HG02759 (cell line): ENCODE measurements at regions not wholly inside any gene's neighbourhood (a gene's known extent, or its start where the extent isn't known, plus 50 kb on each side); places are given as distances from the start of the nearest gene placed in this dataset.

Experiments
- ATAC-seq: cut with Tn5 transposase; IDR thresholded peaks from one replicate; pipeline ENCODE4 v1.9.1; 2021; ENCODE audit warnings: mild to moderate bottlenecking, moderate library complexity; ENCODE audit not compliant: unreplicated experiment

- ATAC-seq, result no peak
These were observed 166.1 kb upstream of the ZC3H12A start for GRCh38 chr1:37308031-37308960.

DNA sequence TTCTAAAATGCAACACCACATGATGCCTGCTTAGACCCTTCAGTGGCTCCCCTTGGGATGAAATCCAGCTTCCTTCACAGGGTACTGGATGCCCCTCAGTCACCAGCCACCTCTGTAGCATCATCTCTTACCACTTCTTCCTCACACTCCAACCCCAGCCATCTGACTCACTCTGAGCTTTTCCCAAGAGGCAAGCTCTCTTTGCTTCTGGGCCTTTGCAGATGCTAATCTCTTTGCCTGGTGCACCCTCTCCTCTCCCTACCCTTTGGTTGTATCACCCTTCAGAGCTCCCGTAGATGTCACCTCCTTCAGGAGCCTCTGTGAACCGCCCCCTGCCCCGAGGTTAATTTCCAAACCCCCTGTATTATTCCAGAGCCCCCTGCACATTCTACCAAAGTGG is 164.8 kb upstream of the ZC3H12A start:
- ATAC-seq, result no peak

GRCh38 chr1:37310064-37310463 is 164.3 kb upstream of the ZC3H12A start:
- ATAC-seq, result no peak

DNA sequence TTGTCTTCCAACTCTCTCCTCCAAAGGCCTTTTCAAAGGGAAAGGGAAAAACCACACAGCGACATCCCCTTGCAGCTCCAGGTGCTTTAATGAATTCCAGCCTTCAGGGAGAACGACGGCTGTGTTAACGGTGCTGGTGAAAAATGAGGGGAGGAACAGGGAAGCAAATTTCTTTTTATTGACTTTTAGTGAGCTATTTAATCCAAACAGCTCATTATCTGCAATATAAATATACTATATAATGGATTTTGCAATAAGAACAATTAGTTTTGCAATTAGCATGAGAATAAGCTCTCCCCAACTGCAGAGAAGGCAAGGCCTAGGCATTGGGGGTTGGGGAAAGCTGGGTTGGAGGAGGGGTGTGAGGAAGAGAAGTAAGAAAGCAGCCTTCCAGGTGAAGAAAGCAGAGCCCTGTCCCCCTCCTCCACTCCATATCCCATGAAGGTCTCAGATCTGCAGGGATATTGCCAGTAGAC is 159.0 kb upstream of the ZC3H12A start:
- ATAC-seq, result no peak

DNA sequence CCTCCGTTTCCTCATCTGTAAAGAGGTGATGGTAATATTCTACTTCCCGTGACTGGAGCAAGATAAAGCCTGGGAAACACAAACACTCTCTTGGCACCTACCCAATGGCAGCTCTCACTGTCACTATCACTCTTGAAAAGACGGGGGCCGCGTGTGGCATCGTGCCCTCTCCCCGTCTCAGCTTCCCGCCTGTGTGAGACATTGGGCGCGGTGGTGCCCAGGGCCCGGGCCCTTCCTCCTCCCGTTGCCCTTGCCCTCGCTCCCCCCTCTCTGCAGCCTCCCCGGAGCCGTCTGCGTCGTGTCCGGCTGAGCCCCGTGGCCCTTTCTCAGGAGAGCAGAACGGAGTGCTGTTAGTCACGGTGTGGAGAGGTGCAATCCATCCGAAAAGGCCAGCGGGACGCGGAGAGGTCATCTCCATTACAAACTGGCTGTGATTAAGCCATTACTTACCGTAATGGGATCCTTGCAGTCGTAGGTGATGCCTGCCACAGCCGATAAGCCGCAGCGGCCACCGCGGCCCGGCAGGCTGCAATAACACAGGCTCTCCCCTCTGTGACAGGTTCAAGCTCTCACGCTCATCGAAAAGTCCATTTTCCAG is 156.4 kb upstream of the ZC3H12A start:
- ATAC-seq, result no peak

GRCh38 chr1:37318490-37318889 is 155.9 kb upstream of the ZC3H12A start:
- ATAC-seq, result no peak

DNA sequence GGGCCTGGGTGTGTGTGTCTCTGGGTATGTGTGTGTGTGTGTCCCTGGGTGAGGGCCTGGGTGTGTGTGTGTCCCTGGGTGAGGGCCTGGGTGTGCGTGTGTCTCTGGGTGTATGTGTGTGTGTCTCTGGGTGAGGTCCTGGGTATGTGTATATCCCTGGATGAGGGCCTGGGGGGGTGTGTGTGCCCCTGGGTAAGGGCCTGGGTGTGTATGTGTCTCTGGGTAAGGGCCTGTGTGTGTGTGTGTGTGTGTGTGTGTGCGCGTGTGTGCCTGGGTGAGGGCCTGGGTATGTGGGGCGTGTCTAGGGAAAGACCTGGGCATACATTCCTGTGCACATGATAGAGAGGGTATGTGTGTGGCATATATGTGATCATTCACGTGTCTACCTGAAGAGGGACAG is 155.1 kb upstream of the ZC3H12A start:
- no peak for ATAC-seq

DNA sequence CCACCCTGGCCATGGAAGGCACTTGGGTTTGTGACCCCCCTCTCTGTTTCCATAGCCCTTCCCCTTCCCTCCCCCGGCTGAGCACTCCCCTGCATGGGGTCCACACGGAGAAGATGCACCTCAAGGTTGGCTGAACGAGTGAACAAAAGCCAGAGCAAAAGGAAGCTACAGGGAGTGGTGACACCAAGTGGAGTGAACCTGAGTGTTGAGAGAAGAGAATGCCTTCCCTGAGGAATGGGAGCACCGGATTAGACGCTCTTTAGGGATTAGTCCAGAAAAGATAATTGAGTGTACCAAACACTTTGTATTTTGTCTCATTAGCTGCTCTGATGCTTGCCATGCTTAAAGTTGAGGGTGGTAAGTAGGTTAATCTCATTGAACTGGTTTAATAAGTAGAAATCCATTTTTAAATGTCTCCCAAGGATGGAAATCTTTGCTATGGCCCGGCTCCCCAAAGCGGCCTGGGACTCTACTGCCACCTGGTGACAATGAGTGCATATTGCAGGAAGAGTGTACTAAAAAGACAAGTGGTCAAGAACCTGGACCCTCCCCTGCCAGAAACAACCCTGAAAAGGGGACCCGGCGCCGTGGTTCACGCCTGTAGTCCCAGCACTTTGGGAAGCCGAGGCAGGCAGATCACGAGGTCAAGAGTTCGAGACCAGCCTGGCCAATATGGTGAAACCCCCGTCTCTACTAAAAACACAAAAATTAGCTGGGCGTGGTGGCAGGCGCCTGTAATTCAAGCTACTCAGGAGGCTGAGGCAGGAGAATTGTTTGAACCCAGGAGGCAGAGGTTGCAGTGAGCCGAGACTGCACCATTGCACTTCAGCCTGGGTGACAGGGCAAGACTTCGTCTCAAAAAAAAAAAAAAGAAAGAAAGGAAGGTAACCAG is 150.6 kb upstream of the ZC3H12A start:
- ATAC-seq, result no peak

GRCh38 chr1:37325010-37325409 is 149.4 kb upstream of the ZC3H12A start:
- no peak for ATAC-seq

GRCh38 chr1:37325509-37326437 is 148.6 kb upstream of the ZC3H12A start:
- no peak for ATAC-seq

DNA sequence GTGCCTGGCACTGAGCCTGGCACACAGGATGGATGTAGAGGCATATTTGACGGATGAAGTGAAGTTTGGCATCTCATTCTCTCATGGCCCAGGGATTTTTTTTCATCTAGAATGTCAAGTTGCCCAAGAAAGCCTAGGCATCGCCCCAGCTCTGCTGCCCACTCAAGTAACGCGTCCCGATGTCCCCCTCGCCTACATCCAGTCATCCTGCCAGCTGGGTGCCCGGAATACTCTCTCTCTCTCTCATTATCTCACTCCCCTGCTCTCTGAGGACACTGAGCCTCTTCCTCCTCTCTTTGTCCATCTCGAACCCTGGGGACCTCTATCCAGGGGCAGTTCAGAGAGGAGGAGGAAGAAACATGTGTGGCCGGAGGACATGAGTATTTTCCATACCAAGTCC is 142.3 kb upstream of the ZC3H12A start:
- ATAC-seq, result no peak

- no peak for ATAC-seq
These were observed 135.7 kb upstream of the ZC3H12A start for GRCh38 chr1:37338658-37339057.

- no peak for ATAC-seq
These were observed 131.6 kb upstream of the ZC3H12A start for GRCh38 chr1:37342736-37343135.

DNA sequence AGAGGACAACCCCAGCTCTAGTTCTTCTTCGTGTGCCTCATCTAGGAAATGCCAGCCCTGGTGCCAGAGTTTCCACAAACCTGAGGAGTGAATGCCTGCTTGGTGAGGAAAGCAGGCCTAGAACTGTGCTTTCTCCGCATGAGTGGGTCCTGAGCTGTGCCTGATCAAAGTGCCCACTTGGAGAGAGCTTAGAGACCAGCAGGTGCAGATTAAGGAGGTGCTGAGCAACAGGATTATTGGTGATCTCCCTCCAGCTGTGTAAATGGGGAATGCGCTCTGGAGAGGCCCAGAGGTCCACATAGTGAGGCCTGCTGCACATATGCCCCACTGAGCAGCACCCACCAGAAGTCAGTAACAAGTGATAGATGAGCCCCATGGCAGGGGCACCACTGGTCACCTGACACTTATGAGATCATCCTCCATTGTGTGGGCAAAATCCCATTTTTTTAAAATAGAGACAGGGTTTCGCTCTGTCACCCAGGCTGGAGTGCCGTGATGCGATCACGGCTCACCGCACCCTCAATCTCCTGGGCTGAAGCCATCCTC is 127.2 kb upstream of the ZC3H12A start:
- no peak for ATAC-seq

GRCh38 chr1:37353871-37354270 is 120.5 kb upstream of the ZC3H12A start:
- no peak for ATAC-seq

DNA sequence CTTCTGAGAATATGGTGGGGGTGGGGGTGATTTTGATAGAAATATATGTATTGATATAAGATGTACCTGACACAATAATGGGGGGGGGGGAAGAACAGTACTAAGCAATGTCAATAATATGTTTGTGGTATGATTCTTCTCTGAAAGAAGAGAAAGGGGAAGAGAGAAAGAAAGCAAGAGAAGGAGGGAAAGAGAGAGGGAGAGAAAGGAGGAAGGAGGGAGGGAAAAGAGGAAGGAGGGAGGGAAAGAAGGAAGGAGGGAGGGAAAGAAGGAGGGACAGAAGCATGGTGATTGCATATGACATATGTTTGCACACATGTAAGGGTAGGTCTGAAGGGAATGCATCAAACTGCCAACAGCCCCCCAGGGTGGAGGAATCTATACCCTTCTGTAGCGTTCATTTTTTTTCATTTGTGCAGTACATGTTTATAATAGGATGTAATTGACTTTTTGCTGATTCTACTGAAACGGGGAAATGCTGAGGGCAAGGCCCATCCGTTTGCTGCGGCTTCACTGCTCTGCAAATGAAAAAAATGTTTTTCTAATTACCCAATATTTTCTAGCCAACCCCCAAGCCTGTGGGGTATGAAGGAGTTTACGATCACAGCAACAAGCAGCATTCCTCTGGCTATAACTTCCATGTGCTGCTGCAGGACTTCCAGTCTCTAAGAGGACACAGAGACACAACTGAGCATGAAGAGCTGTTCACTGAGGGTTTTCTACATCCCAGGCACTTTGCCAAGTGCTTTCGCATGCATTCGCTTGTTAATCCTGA is 119.3 kb upstream of the ZC3H12A start:
- no peak for ATAC-seq

- ATAC-seq, result no peak
These were observed 115.4 kb upstream of the ZC3H12A start for GRCh38 chr1:37358992-37359391.

DNA sequence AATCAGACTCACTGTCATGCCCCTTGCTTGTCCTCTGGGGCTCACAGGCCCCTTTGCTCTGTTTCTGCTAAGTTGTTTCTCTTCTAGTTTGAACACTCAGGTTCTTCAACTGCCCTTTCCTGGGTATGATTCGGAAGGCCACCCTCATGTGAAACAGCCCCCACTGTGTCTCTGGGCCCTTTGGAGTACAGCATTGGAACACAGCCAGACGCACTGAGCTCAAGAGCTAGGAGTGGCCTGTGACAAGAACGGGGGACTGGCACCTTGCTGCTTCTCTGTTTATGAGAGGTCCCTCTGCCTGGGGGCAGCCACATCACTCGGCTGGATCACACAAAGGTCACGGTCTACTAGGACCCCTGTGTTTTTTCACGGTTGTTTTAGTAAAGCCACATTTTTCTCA is 114.4 kb upstream of the ZC3H12A start:
- ATAC-seq, result no peak
